Activated T-helper 2 cell treated with anti-CD3 and anti-CD28 coated beads, Interferon-gamma antibody, Interleukin-2, Interleukin-4, amounts not matched to agents 10 μg/mL and 5 μg/mL and 100 μg/mL, durations not matched to agents 14 hours and 24 hours and 36 hours (primary cell): ENCODE measurements at regions not wholly inside any gene's neighbourhood (a gene's known extent, or its start where the extent isn't known, plus 50 kb on each side); places are given as distances from the start of the nearest gene placed in this dataset.

Source experiments
- DNase-seq: peaks from one replicate; pipeline ENCODE4 v3.0.0; 2021; ENCODE audit warnings: low spot score
- H3K27ac Mint-ChIP-seq: one replicate; pipeline ENCODE4 v1.8.0; 2021; ENCODE audit warnings: mixed read lengths
- H3K27me3 Mint-ChIP-seq: one replicate; pipeline ENCODE4 v1.8.0; 2021; ENCODE audit warnings: low read depth, mixed read lengths
- H3K36me3 Mint-ChIP-seq: one replicate; pipeline ENCODE4 v1.8.0; 2021; ENCODE audit warnings: low read depth, mixed read lengths
- H3K4me1 Mint-ChIP-seq: one replicate; pipeline ENCODE4 v1.8.0; 2021; ENCODE audit warnings: low read depth, mixed read lengths
- H3K4me3 Mint-ChIP-seq: one replicate; pipeline ENCODE4 v1.8.0; 2021; ENCODE audit warnings: low read depth, mild to moderate bottlenecking, moderate library complexity, mixed read lengths
- H3K9me3 Mint-ChIP-seq: one replicate; pipeline ENCODE4 v1.8.0; 2021; ENCODE audit warnings: mixed read lengths
- intact Hi-C: fragments of 100-400 bp; cut with micrococcal nuclease; formaldehyde crosslinking; loops from one replicate; pipeline ENCODE4 v1.15.1; 2023

GRCh38 chr1:60169206-60169605 is 95.6 kb upstream of the C1orf87 start:
- Mint-ChIP-seq H3K36me3 (no peaks in the 10 kb centered on the region), H3K27ac (no peak overlapping the region), H3K4me3 (no peak overlapping the region), H3K9me3 (no peaks in the 10 kb centered on the region), H3K4me1 (no peaks in the 10 kb centered on the region), H3K27me3 (no peaks in the 10 kb centered on the region)
- intact Hi-C loops = no loop called here
- DNase-seq = no peak

DNA sequence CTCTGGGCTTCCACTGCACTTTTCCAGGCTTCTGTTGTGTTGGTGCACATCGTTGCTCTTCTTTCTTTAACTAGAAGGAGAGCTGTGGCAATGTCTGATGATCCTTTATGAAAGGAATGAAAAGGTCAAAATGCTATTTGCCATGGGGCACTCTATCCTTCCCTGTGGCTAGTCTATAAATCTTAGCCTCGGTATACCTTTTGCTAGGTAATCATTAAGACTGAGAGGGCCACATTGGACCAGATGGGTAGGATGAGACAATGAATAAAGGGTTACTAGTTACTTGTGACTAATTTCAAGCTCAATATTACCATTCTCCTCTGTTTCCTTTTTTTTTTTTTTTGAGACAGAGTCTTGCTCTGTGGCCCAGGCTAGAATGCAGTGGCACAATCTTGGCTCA is 89.4 kb upstream of the C1orf87 start:
- Mint-ChIP-seq H3K27me3 (no peaks in the 10 kb centered on the region), H3K4me3 (no peak overlapping the region), H3K9me3 (no peaks in the 10 kb centered on the region), H3K27ac (no peak overlapping the region), H3K36me3 (no peaks in the 10 kb centered on the region), H3K4me1 (no peaks in the 10 kb centered on the region)
- intact Hi-C loops = no loop called here
- DNase-seq = no peak

- DNase-seq = no peak
- intact Hi-C loops = no loop called here
- Mint-ChIP-seq H3K4me1 (no peaks in the 10 kb centered on the region), H3K36me3 (no peaks in the 10 kb centered on the region), H3K27ac (no peak overlapping the region), H3K9me3 (no peaks in the 10 kb centered on the region), H3K4me3 (no peak overlapping the region), H3K27me3 (no peaks in the 10 kb centered on the region)
Observed at GRCh38 chr1:60160141-60160540, 86.6 kb upstream of the C1orf87 start.

- DNase-seq = no peak
- Mint-ChIP-seq H3K27me3 (no peaks in the 10 kb centered on the region), H3K9me3 (no peaks in the 10 kb centered on the region), H3K36me3 (no peaks in the 10 kb centered on the region), H3K27ac (no peak overlapping the region), H3K4me1 (no peaks in the 10 kb centered on the region), H3K4me3 (no peak overlapping the region)
- intact Hi-C loops = no loop called here
Observed at GRCh38 chr1:60156371-60156770, 82.8 kb upstream of the C1orf87 start.

GRCh38 chr1:60153961-60154360 is 80.4 kb upstream of the C1orf87 start:
- intact Hi-C loops = no loop called here

GRCh38 chr1:60152891-60153290 is 79.3 kb upstream of the C1orf87 start:
- Mint-ChIP-seq H3K4me1 (no peaks in the 10 kb centered on the region), H3K27me3 (no peaks in the 10 kb centered on the region), H3K4me3 (no peak overlapping the region), H3K36me3 (no peaks in the 10 kb centered on the region), H3K9me3 (no peaks in the 10 kb centered on the region), H3K27ac (no peak overlapping the region)
- intact Hi-C loops = no loop called here
- DNase-seq = no peak

More at GRCh38 chr1:60153961-60154360, 80.4 kb upstream of the C1orf87 start:
- DNase-seq = no peak
- Mint-ChIP-seq H3K27me3 (no peaks in the 10 kb centered on the region), H3K4me1 (no peaks in the 10 kb centered on the region), H3K36me3 (no peaks in the 10 kb centered on the region), H3K4me3 (no peak overlapping the region), H3K9me3 (no peaks in the 10 kb centered on the region), H3K27ac (no peak overlapping the region)

DNA sequence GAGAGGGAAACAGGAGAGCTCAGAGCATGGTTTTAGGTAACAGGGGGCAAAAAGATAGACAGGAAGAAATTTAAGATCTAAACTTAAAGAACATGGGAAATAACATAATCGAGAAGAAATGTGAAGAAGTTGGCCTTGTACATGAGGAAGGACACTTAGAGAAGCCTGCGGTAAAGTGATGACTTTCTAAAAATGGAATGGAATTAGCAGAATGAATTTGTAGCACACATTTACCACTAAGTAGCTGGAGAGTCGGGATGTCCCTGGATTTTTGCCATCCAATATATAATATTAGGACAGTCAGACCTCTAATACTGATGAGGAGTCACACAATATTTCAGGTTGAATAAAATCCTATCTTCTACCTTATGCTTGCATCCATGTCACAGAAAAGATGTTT is 77.7 kb upstream of the C1orf87 start:
- no peaks in the 10 kb centered on the region for H3K4me1 Mint-ChIP-seq
- DNase-seq = no peak
- no peak overlapping the region for H3K27ac Mint-ChIP-seq
- no peaks in the 10 kb centered on the region for H3K36me3 Mint-ChIP-seq
- no peaks in the 10 kb centered on the region for H3K27me3 Mint-ChIP-seq
- H3K9me3 Mint-ChIP-seq = no peaks in the 10 kb centered on the region
- intact Hi-C loops = no loop called here
- no peak overlapping the region for H3K4me3 Mint-ChIP-seq

- Mint-ChIP-seq H3K27ac (no peak overlapping the region), H3K36me3 (no peaks in the 10 kb centered on the region), H3K9me3 (no peaks in the 10 kb centered on the region), H3K4me3 (no peak overlapping the region), H3K27me3 (no peaks in the 10 kb centered on the region), H3K4me1 (no peaks in the 10 kb centered on the region)
- DNase-seq = no peak
- intact Hi-C loops = no loop called here
Observed at GRCh38 chr1:60149251-60149650, 75.7 kb upstream of the C1orf87 start.

DNA sequence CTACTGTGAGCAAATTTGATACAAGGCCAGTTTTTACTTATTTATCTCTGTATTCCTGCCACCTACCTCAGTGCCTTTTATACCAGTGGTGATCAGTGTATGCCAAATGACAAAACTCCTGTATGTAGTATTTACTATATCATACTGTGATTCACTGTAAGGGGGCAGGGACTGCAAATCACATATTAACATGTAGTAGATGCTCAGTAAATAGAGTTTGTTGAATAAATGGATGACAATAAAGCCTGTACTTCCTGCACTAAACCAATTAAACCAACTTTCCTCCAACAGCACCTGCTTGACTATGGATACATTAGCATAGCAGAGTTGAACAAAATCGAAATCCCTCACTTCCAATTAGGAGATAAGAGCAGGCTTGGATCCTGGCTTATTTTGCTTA is 73.3 kb upstream of the C1orf87 start:
- Mint-ChIP-seq H3K9me3 (no peaks in the 10 kb centered on the region), H3K4me1 (no peaks in the 10 kb centered on the region), H3K4me3 (no peak overlapping the region), H3K27me3 (no peaks in the 10 kb centered on the region), H3K27ac (no peak overlapping the region), H3K36me3 (no peaks in the 10 kb centered on the region)
- intact Hi-C loops = no loop called here
- DNase-seq = no peak

DNA sequence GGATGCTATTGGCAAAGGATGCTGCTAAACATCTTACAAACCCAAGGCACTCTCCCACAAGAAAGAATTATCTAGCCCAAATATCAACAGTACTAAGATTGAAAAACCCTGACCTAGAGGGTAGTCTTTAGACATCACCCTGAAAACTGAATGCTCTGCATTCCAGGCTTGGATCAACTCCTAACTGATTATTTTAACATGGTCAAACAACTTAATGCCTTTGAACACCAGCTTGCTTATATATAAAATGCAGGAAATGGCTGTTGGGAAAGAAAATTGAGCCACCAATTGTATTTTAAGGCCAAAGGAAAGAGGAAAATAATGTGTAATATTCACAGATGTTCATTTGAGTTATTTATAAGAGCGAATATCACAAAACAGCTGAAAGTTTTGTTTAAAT is 72.2 kb upstream of the C1orf87 start:
- intact Hi-C loops = no loop called here
- no peak overlapping the region for H3K27ac Mint-ChIP-seq
- H3K27me3 Mint-ChIP-seq = no peaks in the 10 kb centered on the region
- H3K36me3 Mint-ChIP-seq = no peaks in the 10 kb centered on the region
- H3K4me1 Mint-ChIP-seq = no peaks in the 10 kb centered on the region
- H3K4me3 Mint-ChIP-seq = no peak overlapping the region
- H3K9me3 Mint-ChIP-seq = no peaks in the 10 kb centered on the region
- no peak for DNase-seq

GRCh38 chr1:60141743-60142142 is 68.2 kb upstream of the C1orf87 start:
- Mint-ChIP-seq H3K27ac (no peak overlapping the region), H3K4me1 (no peaks in the 10 kb centered on the region), H3K4me3 (no peak overlapping the region), H3K9me3 (no peaks in the 10 kb centered on the region), H3K27me3 (no peaks in the 10 kb centered on the region), H3K36me3 (no peaks in the 10 kb centered on the region)
- intact Hi-C loops = no loop called here
- DNase-seq = no peak

DNA sequence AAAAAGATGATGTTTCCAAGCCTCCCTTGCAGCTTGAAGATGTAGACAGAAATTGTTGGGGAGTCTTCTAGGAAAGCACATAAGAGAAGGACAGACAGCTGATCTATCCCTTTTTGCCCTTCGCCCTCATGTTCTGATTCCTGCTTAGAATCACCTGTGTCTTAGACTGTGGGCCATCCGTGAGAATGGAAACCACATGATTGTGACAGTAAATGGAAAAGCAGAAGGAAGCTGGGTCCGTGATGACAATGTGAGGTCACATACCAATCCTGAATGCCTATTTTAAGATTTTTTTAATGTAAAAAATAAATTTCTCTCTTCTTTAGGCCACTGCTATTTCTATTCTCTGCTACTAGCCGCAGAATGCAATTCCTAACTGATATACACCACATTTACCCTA is 67.7 kb upstream of the C1orf87 start:
- intact Hi-C loops = no loop called here
- Mint-ChIP-seq H3K36me3 (no peaks in the 10 kb centered on the region), H3K4me1 (no peaks in the 10 kb centered on the region), H3K27ac (no peak overlapping the region), H3K4me3 (no peak overlapping the region), H3K27me3 (no peaks in the 10 kb centered on the region), H3K9me3 (no peaks in the 10 kb centered on the region)
- no peak for DNase-seq

DNA sequence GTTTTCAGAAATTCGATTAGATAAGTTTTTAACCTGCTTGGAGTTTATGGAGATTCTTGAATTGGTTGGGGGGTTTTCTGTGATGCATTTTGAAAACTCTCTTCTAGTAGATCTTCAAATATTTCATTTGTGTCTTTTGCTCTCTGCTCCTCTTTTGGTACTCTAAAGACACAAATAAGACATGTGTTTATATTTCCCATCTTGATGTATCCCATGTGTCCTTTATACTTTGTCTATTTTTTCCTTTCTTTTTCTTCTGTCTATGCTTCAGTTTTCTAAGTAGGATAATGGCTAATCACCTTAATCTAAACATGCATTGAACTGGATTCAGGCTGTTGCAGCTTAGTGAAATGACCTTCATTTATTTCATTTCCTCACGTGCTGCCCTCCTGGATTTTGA is 63.8 kb upstream of the C1orf87 start:
- Mint-ChIP-seq H3K4me1 (peaks cover 4% of the 10 kb centered on the region), H3K36me3 (no peaks in the 10 kb centered on the region), H3K4me3 (no peak overlapping the region), H3K9me3 (no peaks in the 10 kb centered on the region), H3K27ac (no peak overlapping the region), H3K27me3 (no peaks in the 10 kb centered on the region)
- intact Hi-C loops = no loop called here
- DNase-seq = no peak

DNA sequence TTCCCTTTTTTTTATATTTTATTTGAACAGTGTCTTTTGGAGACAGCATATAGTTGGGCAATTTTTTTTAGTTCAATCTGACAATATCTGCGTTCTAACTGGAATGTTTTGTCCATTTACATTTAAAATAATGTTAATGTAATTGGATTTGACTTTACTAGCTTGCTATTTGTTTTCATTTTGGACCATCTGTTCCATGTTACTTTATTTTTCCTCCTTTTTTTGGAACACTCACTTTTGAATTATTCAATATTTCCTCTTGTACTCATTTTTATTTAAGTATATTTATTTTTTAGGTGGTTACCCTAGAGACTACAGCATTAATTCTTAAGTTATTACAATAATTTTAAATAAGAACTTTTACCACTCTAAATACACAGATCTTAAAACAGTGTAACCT is 62.8 kb upstream of the C1orf87 start:
- intact Hi-C loops = no loop called here
- no peaks in the 10 kb centered on the region for H3K27me3 Mint-ChIP-seq
- H3K36me3 Mint-ChIP-seq = no peaks in the 10 kb centered on the region
- H3K9me3 Mint-ChIP-seq = no peaks in the 10 kb centered on the region
- peaks cover 4% of the 10 kb centered on the region for H3K4me1 Mint-ChIP-seq
- no peak for DNase-seq
- no peak overlapping the region for H3K4me3 Mint-ChIP-seq
- H3K27ac Mint-ChIP-seq = no peak overlapping the region
